Activated CD4-positive, alpha-beta T cell treated with anti-CD3 and anti-CD28 coated beads, Interleukin-2, amount 10 ng/mL, durations not matched to agents 24 days and 14 days (primary cell): ENCODE measurements at regions not wholly inside any gene's neighbourhood (a gene's known extent, or its start where the extent isn't known, plus 50 kb on each side); places are given as distances from the start of the nearest gene placed in this dataset.

Experiments used
- DNase-seq: peaks from one replicate; pipeline ENCODE4 v3.0.0; 2022
- H3K27ac Mint-ChIP-seq: one replicate; pipeline ENCODE4 v1.8.0; 2022; ENCODE audit warnings: mild to moderate bottlenecking, mixed read lengths
- H3K27me3 Mint-ChIP-seq: one replicate; pipeline ENCODE4 v1.8.0; 2022; ENCODE audit warnings: mixed read lengths
- H3K36me3 Mint-ChIP-seq: one replicate; pipeline ENCODE4 v1.8.0; 2022; ENCODE audit warnings: low read depth, mild to moderate bottlenecking, mixed read lengths
- H3K4me1 Mint-ChIP-seq: one replicate; pipeline ENCODE4 v1.8.0; 2021; ENCODE audit warnings: mixed read lengths
- H3K4me3 Mint-ChIP-seq: one replicate; pipeline ENCODE4 v1.8.0; 2022; ENCODE audit warnings: mild to moderate bottlenecking, moderate library complexity, mixed read lengths
- H3K9me3 Mint-ChIP-seq: one replicate; pipeline ENCODE4 v1.8.0; 2021; ENCODE audit warnings: mixed read lengths
- intact Hi-C: fragments of 100-400 bp; cut with micrococcal nuclease; formaldehyde crosslinking; loops from one replicate; pipeline ENCODE4 v1.15.1; 2023

GRCh38 chr2:133780099-133780996 lies 212.1 kb upstream of the NCKAP5 start:
- Mint-ChIP-seq H3K4me1 (no peaks in the 10 kb centered on the region), H3K27me3 (no peaks in the 10 kb centered on the region), H3K36me3 (no peaks in the 10 kb centered on the region), H3K4me3 (no peak overlapping the region), H3K9me3 (no peaks in the 10 kb centered on the region), H3K27ac (no peak overlapping the region)
- intact Hi-C loops, result no loop called here
- DNase-seq, result peak; percentile 75

- DNase-seq, result no peak
- intact Hi-C loops, result no loop called here
- Mint-ChIP-seq H3K27me3 (no peaks in the 10 kb centered on the region), H3K9me3 (no peaks in the 10 kb centered on the region), H3K27ac (no peak overlapping the region), H3K36me3 (no peaks in the 10 kb centered on the region), H3K4me1 (no peaks in the 10 kb centered on the region), H3K4me3 (no peak overlapping the region)
Measured at GRCh38 chr2:133780997-133781513, 212.8 kb upstream of the NCKAP5 start.

- intact Hi-C loops, result no loop called here
- Mint-ChIP-seq H3K4me3 (no peak overlapping the region), H3K27ac (no peak overlapping the region)
Measured at GRCh38 chr2:133787207-133787606, 218.9 kb upstream of the NCKAP5 start.

GRCh38 chr2:133787651-133788050 lies 219.4 kb upstream of the NCKAP5 start:
- Mint-ChIP-seq H3K36me3 (no peaks in the 10 kb centered on the region), H3K27me3 (no peaks in the 10 kb centered on the region), H3K9me3 (no peaks in the 10 kb centered on the region), H3K27ac (no peak overlapping the region), H3K4me3 (no peak overlapping the region), H3K4me1 (no peaks in the 10 kb centered on the region)
- intact Hi-C loops, result no loop called here
- no peak for DNase-seq

More at GRCh38 chr2:133787207-133787606, 218.9 kb upstream of the NCKAP5 start:
- no peaks in the 10 kb centered on the region for H3K27me3 Mint-ChIP-seq
- no peaks in the 10 kb centered on the region for H3K36me3 Mint-ChIP-seq
- no peaks in the 10 kb centered on the region for H3K9me3 Mint-ChIP-seq
- DNase-seq, result no peak
- H3K4me1 Mint-ChIP-seq, result no peaks in the 10 kb centered on the region

- intact Hi-C loops, result no loop called here
- H3K27ac Mint-ChIP-seq, result no peak overlapping the region
- DNase-seq, result no peak
- H3K9me3 Mint-ChIP-seq, result no peaks in the 10 kb centered on the region
- no peaks in the 10 kb centered on the region for H3K4me1 Mint-ChIP-seq
- no peak overlapping the region for H3K4me3 Mint-ChIP-seq
- H3K27me3 Mint-ChIP-seq, result no peaks in the 10 kb centered on the region
- H3K36me3 Mint-ChIP-seq, result no peaks in the 10 kb centered on the region
Measured at GRCh38 chr2:133788386-133788785, 220.1 kb upstream of the NCKAP5 start.

- H3K27me3 Mint-ChIP-seq, result no peaks in the 10 kb centered on the region
- no peak overlapping the region for H3K4me3 Mint-ChIP-seq
- H3K27ac Mint-ChIP-seq, result no peak overlapping the region
- peaks cover 4% of the 10 kb centered on the region for H3K9me3 Mint-ChIP-seq
- intact Hi-C loops, result no loop called here
- DNase-seq, result no peak
- no peaks in the 10 kb centered on the region for H3K4me1 Mint-ChIP-seq
- no peaks in the 10 kb centered on the region for H3K36me3 Mint-ChIP-seq
Measured at GRCh38 chr2:133789743-133790142, 221.5 kb upstream of the NCKAP5 start.

GRCh38 chr2:133790711-133791110 lies 222.4 kb upstream of the NCKAP5 start:
- H3K4me3 Mint-ChIP-seq, result no peak overlapping the region
- no peaks in the 10 kb centered on the region for H3K36me3 Mint-ChIP-seq
- no peak overlapping the region for H3K27ac Mint-ChIP-seq
- intact Hi-C loops, result no loop called here
- no peaks in the 10 kb centered on the region for H3K4me1 Mint-ChIP-seq
- DNase-seq, result no peak
- peaks cover 4% of the 10 kb centered on the region for H3K9me3 Mint-ChIP-seq
- H3K27me3 Mint-ChIP-seq, result no peaks in the 10 kb centered on the region

- DNase-seq, result no peak
- intact Hi-C loops, result no loop called here
- no peak overlapping the region for H3K27ac Mint-ChIP-seq
- H3K36me3 Mint-ChIP-seq, result no peaks in the 10 kb centered on the region
- no peaks in the 10 kb centered on the region for H3K4me1 Mint-ChIP-seq
- H3K27me3 Mint-ChIP-seq, result no peaks in the 10 kb centered on the region
- peaks cover 4% of the 10 kb centered on the region for H3K9me3 Mint-ChIP-seq
- H3K4me3 Mint-ChIP-seq, result no peak overlapping the region
Measured at GRCh38 chr2:133791191-133791590, 222.9 kb upstream of the NCKAP5 start.

GRCh38 chr2:133792223-133792622 lies 224.0 kb upstream of the NCKAP5 start:
- Mint-ChIP-seq H3K9me3 (peaks cover 4% of the 10 kb centered on the region), H3K4me1 (no peaks in the 10 kb centered on the region), H3K4me3 (no peak overlapping the region), H3K27ac (no peak overlapping the region), H3K27me3 (no peaks in the 10 kb centered on the region), H3K36me3 (no peaks in the 10 kb centered on the region)
- intact Hi-C loops, result no loop called here
- DNase-seq, result no peak

- intact Hi-C loops, result no loop called here
- Mint-ChIP-seq H3K27me3 (no peaks in the 10 kb centered on the region), H3K36me3 (no peaks in the 10 kb centered on the region), H3K4me3 (no peak overlapping the region), H3K9me3 (peaks cover 4% of the 10 kb centered on the region), H3K4me1 (no peaks in the 10 kb centered on the region), H3K27ac (no peak overlapping the region)
- DNase-seq, result no peak
Measured at GRCh38 chr2:133794114-133794513, 225.9 kb upstream of the NCKAP5 start.

GRCh38 chr2:133801946-133802345 lies 233.7 kb upstream of the NCKAP5 start:
- no peaks in the 10 kb centered on the region for H3K9me3 Mint-ChIP-seq

GRCh38 chr2:133802409-133803039 lies 234.3 kb upstream of the NCKAP5 start:
- Mint-ChIP-seq H3K27ac (no peak overlapping the region), H3K27me3 (no peaks in the 10 kb centered on the region), H3K9me3 (no peaks in the 10 kb centered on the region), H3K4me3 (no peak overlapping the region), H3K36me3 (no peaks in the 10 kb centered on the region), H3K4me1 (no peaks in the 10 kb centered on the region)
- no peak for DNase-seq
- intact Hi-C loops, result no loop called here

More at GRCh38 chr2:133801946-133802345, 233.7 kb upstream of the NCKAP5 start:
- no peaks in the 10 kb centered on the region for H3K36me3 Mint-ChIP-seq
- H3K27me3 Mint-ChIP-seq, result no peaks in the 10 kb centered on the region
- intact Hi-C loops, result no loop called here
- H3K27ac Mint-ChIP-seq, result no peak overlapping the region
- DNase-seq, result peak; percentile 38
- H3K4me3 Mint-ChIP-seq, result no peak overlapping the region
- no peaks in the 10 kb centered on the region for H3K4me1 Mint-ChIP-seq

- no peak for DNase-seq
- Mint-ChIP-seq H3K4me3 (no peak overlapping the region), H3K4me1 (no peaks in the 10 kb centered on the region), H3K27me3 (no peaks in the 10 kb centered on the region), H3K36me3 (no peaks in the 10 kb centered on the region), H3K9me3 (peaks cover 15% of the 10 kb centered on the region), H3K27ac (no peak overlapping the region)
- intact Hi-C loops, result no loop called here
Measured at GRCh38 chr2:133806564-133806963, 238.3 kb upstream of the NCKAP5 start.

- H3K9me3 Mint-ChIP-seq, result peaks cover 15% of the 10 kb centered on the region
- no peak overlapping the region for H3K27ac Mint-ChIP-seq
- H3K36me3 Mint-ChIP-seq, result no peaks in the 10 kb centered on the region
- H3K4me1 Mint-ChIP-seq, result no peaks in the 10 kb centered on the region
- intact Hi-C loops, result no loop called here
- H3K27me3 Mint-ChIP-seq, result no peaks in the 10 kb centered on the region
- no peak overlapping the region for H3K4me3 Mint-ChIP-seq
- DNase-seq, result no peak
Measured at GRCh38 chr2:133809485-133809884, 241.2 kb upstream of the NCKAP5 start.
